ENCODE measurements at regions not wholly inside any gene's neighbourhood (a gene's known extent, or its start where the extent isn't known, plus 50 kb on each side); places are given as distances from the start of the nearest gene placed in this dataset.

DNA sequence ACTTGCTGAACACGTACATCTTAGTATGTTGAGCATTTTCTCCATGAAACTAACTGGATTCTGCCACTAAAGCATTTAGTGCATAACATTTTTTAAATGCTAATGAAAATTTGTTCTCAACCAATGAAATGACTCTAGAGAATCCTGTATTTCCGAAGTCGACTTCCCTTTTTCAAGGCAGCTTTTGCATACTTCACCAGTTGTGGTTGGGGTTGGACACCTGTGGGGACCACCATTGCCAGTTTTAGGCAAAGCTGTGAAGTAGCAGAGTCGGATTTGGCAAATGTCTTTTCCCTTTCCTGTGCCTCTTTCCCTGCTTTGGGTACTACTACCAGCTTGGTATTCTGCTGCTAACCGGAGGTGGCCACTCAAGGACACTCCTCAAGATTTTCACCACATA is 349.2 kb downstream of the BCAT1 start:
- no peak for TF ChIP-seq GABPA (IDR thresholded peaks at IDR 0.05; ENCODE audit: low read depth)
- TF ChIP-seq, protein P1, sequence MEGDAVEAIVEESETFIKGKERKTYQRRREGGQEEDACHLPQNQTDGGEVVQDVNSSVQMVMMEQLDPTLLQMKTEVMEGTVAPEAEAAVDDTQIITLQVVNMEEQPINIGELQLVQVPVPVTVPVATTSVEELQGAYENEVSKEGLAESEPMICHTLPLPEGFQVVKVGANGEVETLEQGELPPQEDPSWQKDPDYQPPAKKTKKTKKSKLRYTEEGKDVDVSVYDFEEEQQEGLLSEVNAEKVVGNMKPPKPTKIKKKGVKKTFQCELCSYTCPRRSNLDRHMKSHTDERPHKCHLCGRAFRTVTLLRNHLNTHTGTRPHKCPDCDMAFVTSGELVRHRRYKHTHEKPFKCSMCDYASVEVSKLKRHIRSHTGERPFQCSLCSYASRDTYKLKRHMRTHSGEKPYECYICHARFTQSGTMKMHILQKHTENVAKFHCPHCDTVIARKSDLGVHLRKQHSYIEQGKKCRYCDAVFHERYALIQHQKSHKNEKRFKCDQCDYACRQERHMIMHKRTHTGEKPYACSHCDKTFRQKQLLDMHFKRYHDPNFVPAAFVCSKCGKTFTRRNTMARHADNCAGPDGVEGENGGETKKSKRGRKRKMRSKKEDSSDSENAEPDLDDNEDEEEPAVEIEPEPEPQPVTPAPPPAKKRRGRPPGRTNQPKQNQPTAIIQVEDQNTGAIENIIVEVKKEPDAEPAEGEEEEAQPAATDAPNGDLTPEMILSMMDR (IDR thresholded peaks at IDR 0.05; ENCODE audit: insufficient read depth, low read length) = no peak
- TF ChIP-seq POLR2AphosphoS5 (IDR thresholded peaks at IDR 0.05; ENCODE audit: low read depth) = no peak
- no peak for TF ChIP-seq REST (IDR thresholded peaks at IDR 0.05; ENCODE audit: insufficient replicate concordance, low read depth)
